ENCODE measurements at regions not wholly inside any gene's neighbourhood (a gene's known extent, or its start where the extent isn't known, plus 50 kb on each side); places are given as distances from the start of the nearest gene placed in this dataset.

GRCh38 chr21:22609802-22610201 is 1611.6 kb downstream of the NCAM2 start:
- no peaks in the 10 kb centered on the region for H3K27me3 ChIP-seq (ENCODE audit: control insufficient read depth in 3 of 3, insufficient read depth in 3 of 3, low read length in 3 of 3)
- H3K36me3 ChIP-seq (ENCODE audit: control insufficient read depth in 3 of 3, insufficient read depth in 2 of 3, low read depth in 1 of 3, low read length in 3 of 3): no peaks in the 10 kb centered on the region
- no peak for FAIRE-seq
- H3K9me3 ChIP-seq (ENCODE audit: control insufficient read depth in 2 of 2, insufficient read depth in 1 of 2, low read depth in 1 of 2, low read length in 1 of 2): no peaks in the 10 kb centered on the region
- no peak overlapping the region for H3K27ac ChIP-seq (ENCODE audit: low read depth in 1 of 3, low read length in 2 of 3)
- H3K4me1 ChIP-seq (ENCODE audit: control insufficient read depth in 3 of 3, insufficient read depth in 2 of 3, low read depth in 1 of 3, low read length in 2 of 3): no peaks in the 10 kb centered on the region
- no peak for DNase-seq
- 80 to 85% (median 83%) methylated on average over 3 of the region's 3 CpGs for WGBS, 3 donors
- H3K4me3 ChIP-seq (ENCODE audit: low read depth in 1 of 3, low read length in 3 of 3): no peak overlapping the region

GRCh38 chr21:22627911-22628310 is 1629.7 kb downstream of the NCAM2 start:
- DNase-seq: peak in 1 of 2 donors; percentile 13
- Histone ChIP-seq H3K4me1 (ENCODE audit: control insufficient read depth in 3 of 3, insufficient read depth in 2 of 3, low read depth in 1 of 3, low read length in 2 of 3) (no peaks in the 10 kb centered on the region), H3K9me3 (ENCODE audit: control insufficient read depth in 2 of 2, insufficient read depth in 1 of 2, low read depth in 1 of 2, low read length in 1 of 2) (no peaks in the 10 kb centered on the region), H3K36me3 (ENCODE audit: control insufficient read depth in 3 of 3, insufficient read depth in 2 of 3, low read depth in 1 of 3, low read length in 3 of 3) (no peaks in the 10 kb centered on the region), H3K27ac (ENCODE audit: low read depth in 1 of 3, low read length in 2 of 3) (no peak overlapping the region), H3K27me3 (ENCODE audit: control insufficient read depth in 3 of 3, insufficient read depth in 3 of 3, low read length in 3 of 3) (no peaks in the 10 kb centered on the region), H3K4me3 (ENCODE audit: low read depth in 1 of 3, low read length in 3 of 3) (no peak overlapping the region)
- 87 to 97% (median 90%) methylated on average over 1 of the region's 1 CpG for WGBS, 3 donors
- FAIRE-seq: no peak

DNA sequence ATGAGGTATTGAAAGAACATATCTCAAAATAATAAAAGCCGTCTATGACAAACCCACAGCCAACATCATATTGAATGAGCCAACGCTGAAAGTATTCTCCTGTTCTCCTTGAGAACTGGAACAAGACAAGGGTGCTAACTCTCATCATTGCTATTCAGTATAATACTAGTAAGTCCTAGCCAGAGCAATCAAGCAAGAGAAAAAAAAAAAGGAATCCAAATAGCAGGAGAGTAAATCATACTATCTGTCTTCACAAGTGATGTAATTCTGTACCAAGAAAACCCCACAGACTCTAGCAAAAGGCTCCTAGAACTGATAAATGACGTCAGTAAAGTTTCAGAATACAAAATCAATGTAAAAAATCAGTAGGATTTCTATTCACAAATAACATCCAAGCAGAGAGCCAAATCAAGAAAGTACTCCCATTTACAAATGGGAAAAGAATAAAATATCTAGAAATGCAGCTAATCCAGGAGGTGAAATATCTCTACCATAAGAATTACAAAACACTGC is 1632.8 kb downstream of the NCAM2 start:
- no peak for FAIRE-seq
- H3K9me3 ChIP-seq (ENCODE audit: control insufficient read depth in 2 of 2, insufficient read depth in 1 of 2, low read depth in 1 of 2, low read length in 1 of 2): no peaks in the 10 kb centered on the region

DNA sequence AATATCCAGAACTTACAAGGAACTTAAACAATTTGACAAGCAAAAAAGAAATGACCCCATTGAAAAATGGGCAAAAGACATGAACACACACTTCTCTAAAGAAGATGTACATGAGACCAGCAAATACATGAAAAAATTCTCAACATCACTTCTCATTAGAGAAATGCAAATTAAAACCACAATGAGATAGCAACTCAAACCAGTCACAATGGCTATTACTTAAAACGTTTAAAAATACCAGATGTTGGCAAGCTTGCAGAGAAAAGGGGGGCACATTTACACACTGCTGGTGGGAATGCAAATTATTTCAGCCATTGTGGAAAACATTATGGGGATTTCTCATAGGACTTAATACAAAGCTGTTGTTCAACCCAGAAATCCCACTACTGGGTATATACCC is 1634.0 kb downstream of the NCAM2 start:
- FAIRE-seq (no peak), DNase-seq (no peak)
- Histone ChIP-seq H3K4me1 (ENCODE audit: control insufficient read depth in 3 of 3, insufficient read depth in 2 of 3, low read depth in 1 of 3, low read length in 2 of 3) (no peaks in the 10 kb centered on the region), H3K27ac (ENCODE audit: low read depth in 1 of 3, low read length in 2 of 3) (no peak overlapping the region), H3K27me3 (ENCODE audit: control insufficient read depth in 3 of 3, insufficient read depth in 3 of 3, low read length in 3 of 3) (no peaks in the 10 kb centered on the region), H3K9me3 (ENCODE audit: control insufficient read depth in 2 of 2, insufficient read depth in 1 of 2, low read depth in 1 of 2, low read length in 1 of 2) (no peaks in the 10 kb centered on the region), H3K36me3 (ENCODE audit: control insufficient read depth in 3 of 3, insufficient read depth in 2 of 3, low read depth in 1 of 3, low read length in 3 of 3) (no peaks in the 10 kb centered on the region), H3K4me3 (ENCODE audit: low read depth in 1 of 3, low read length in 3 of 3) (no peak overlapping the region)
- WGBS, 3 donors: 46 to 57% (median 48%) methylated on average over 1 of the region's 1 CpG

More for the DNA sequence above, 1632.8 kb downstream of the NCAM2 start:
- no peak for DNase-seq
- Histone ChIP-seq H3K27me3 (ENCODE audit: control insufficient read depth in 3 of 3, insufficient read depth in 3 of 3, low read length in 3 of 3) (no peaks in the 10 kb centered on the region), H3K27ac (ENCODE audit: low read depth in 1 of 3, low read length in 2 of 3) (no peak overlapping the region), H3K4me1 (ENCODE audit: control insufficient read depth in 3 of 3, insufficient read depth in 2 of 3, low read depth in 1 of 3, low read length in 2 of 3) (no peaks in the 10 kb centered on the region), H3K36me3 (ENCODE audit: control insufficient read depth in 3 of 3, insufficient read depth in 2 of 3, low read depth in 1 of 3, low read length in 3 of 3) (no peaks in the 10 kb centered on the region), H3K4me3 (ENCODE audit: low read depth in 1 of 3, low read length in 3 of 3) (no peak overlapping the region)
- WGBS, 3 donors: 63 to 84% (median 84%) methylated on average over 3 of the region's 3 CpGs

- WGBS, 3 donors: 86 to 88% (median 87%) methylated on average over 3 of the region's 3 CpGs
- Histone ChIP-seq H3K4me3 (ENCODE audit: low read depth in 1 of 3, low read length in 3 of 3) (no peak overlapping the region), H3K9me3 (ENCODE audit: control insufficient read depth in 2 of 2, insufficient read depth in 1 of 2, low read depth in 1 of 2, low read length in 1 of 2) (no peaks in the 10 kb centered on the region), H3K27me3 (ENCODE audit: control insufficient read depth in 3 of 3, insufficient read depth in 3 of 3, low read length in 3 of 3) (no peaks in the 10 kb centered on the region), H3K27ac (ENCODE audit: low read depth in 1 of 3, low read length in 2 of 3) (no peak overlapping the region), H3K36me3 (ENCODE audit: control insufficient read depth in 3 of 3, insufficient read depth in 2 of 3, low read depth in 1 of 3, low read length in 3 of 3) (no peaks in the 10 kb centered on the region), H3K4me1 (ENCODE audit: control insufficient read depth in 3 of 3, insufficient read depth in 2 of 3, low read depth in 1 of 3, low read length in 2 of 3) (no peaks in the 10 kb centered on the region)
- DNase-seq (no peak), FAIRE-seq (no peak)
Measured at GRCh38 chr21:22649246-22649645, 1651.0 kb downstream of the NCAM2 start.

GRCh38 chr21:22650226-22650625 is 1652.0 kb downstream of the NCAM2 start:
- WGBS, 3 donors: 59 to 84% (median 67%) methylated on average over 1 of the region's 1 CpG
- FAIRE-seq: no peak

GRCh38 chr21:22657781-22658180 is 1659.6 kb downstream of the NCAM2 start:
- no peak for FAIRE-seq
- no peaks in the 10 kb centered on the region for H3K36me3 ChIP-seq (ENCODE audit: control insufficient read depth in 3 of 3, insufficient read depth in 2 of 3, low read depth in 1 of 3, low read length in 3 of 3)
- peaks cover 0 to 4% of the 10 kb centered on the region in 2 donors for H3K9me3 ChIP-seq (ENCODE audit: control insufficient read depth in 2 of 2, insufficient read depth in 1 of 2, low read depth in 1 of 2, low read length in 1 of 2)
- no peaks in the 10 kb centered on the region for H3K27me3 ChIP-seq (ENCODE audit: control insufficient read depth in 3 of 3, insufficient read depth in 3 of 3, low read length in 3 of 3)
- no peak for DNase-seq
- no peaks in the 10 kb centered on the region for H3K4me1 ChIP-seq (ENCODE audit: control insufficient read depth in 3 of 3, insufficient read depth in 2 of 3, low read depth in 1 of 3, low read length in 2 of 3)
- no peak overlapping the region for H3K4me3 ChIP-seq (ENCODE audit: low read depth in 1 of 3, low read length in 3 of 3)
- H3K27ac ChIP-seq (ENCODE audit: low read depth in 1 of 3, low read length in 2 of 3): no peak overlapping the region

More at GRCh38 chr21:22650226-22650625, 1652.0 kb downstream of the NCAM2 start:
- H3K9me3 ChIP-seq (ENCODE audit: control insufficient read depth in 2 of 2, insufficient read depth in 1 of 2, low read depth in 1 of 2, low read length in 1 of 2): no peaks in the 10 kb centered on the region
- H3K36me3 ChIP-seq (ENCODE audit: control insufficient read depth in 3 of 3, insufficient read depth in 2 of 3, low read depth in 1 of 3, low read length in 3 of 3): no peaks in the 10 kb centered on the region
- no peak overlapping the region for H3K27ac ChIP-seq (ENCODE audit: low read depth in 1 of 3, low read length in 2 of 3)
- no peak for DNase-seq
- H3K4me3 ChIP-seq (ENCODE audit: low read depth in 1 of 3, low read length in 3 of 3): no peak overlapping the region
- H3K4me1 ChIP-seq (ENCODE audit: control insufficient read depth in 3 of 3, insufficient read depth in 2 of 3, low read depth in 1 of 3, low read length in 2 of 3): no peaks in the 10 kb centered on the region
- H3K27me3 ChIP-seq (ENCODE audit: control insufficient read depth in 3 of 3, insufficient read depth in 3 of 3, low read length in 3 of 3): no peaks in the 10 kb centered on the region

DNA sequence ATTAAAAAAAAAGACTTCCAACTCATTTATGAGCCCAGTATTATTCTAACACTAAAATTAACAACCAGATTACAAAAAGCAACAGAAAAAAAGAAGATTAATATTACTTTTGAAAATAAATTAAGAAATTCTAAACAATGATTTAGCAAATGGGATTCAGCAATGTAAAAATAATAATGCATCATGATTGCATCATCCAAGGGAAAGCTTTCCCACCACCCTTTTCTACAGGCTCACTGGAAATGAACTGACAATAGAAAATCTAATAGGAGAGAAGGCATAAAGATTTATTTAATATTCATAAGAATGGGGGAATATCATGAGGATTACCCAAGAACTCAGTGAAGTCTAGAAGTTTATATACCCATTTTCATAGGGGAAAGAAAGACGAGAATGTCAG is 1671.9 kb downstream of the NCAM2 start:
- Histone ChIP-seq H3K27me3 (ENCODE audit: control insufficient read depth in 3 of 3, insufficient read depth in 3 of 3, low read length in 3 of 3) (no peaks in the 10 kb centered on the region), H3K9me3 (ENCODE audit: control insufficient read depth in 2 of 2, insufficient read depth in 1 of 2, low read depth in 1 of 2, low read length in 1 of 2) (peaks cover 2 to 9% of the 10 kb centered on the region in 2 donors), H3K36me3 (ENCODE audit: control insufficient read depth in 3 of 3, insufficient read depth in 2 of 3, low read depth in 1 of 3, low read length in 3 of 3) (no peaks in the 10 kb centered on the region), H3K4me3 (ENCODE audit: low read depth in 1 of 3, low read length in 3 of 3) (no peak overlapping the region), H3K27ac (ENCODE audit: low read depth in 1 of 3, low read length in 2 of 3) (no peak overlapping the region), H3K4me1 (ENCODE audit: control insufficient read depth in 3 of 3, insufficient read depth in 2 of 3, low read depth in 1 of 3, low read length in 2 of 3) (no peaks in the 10 kb centered on the region)
- FAIRE-seq: no peak
- DNase-seq: no peak
- WGBS, 3 donors: 64 to 89% (median 84%) methylated on average over 1 of the region's 1 CpG

DNA sequence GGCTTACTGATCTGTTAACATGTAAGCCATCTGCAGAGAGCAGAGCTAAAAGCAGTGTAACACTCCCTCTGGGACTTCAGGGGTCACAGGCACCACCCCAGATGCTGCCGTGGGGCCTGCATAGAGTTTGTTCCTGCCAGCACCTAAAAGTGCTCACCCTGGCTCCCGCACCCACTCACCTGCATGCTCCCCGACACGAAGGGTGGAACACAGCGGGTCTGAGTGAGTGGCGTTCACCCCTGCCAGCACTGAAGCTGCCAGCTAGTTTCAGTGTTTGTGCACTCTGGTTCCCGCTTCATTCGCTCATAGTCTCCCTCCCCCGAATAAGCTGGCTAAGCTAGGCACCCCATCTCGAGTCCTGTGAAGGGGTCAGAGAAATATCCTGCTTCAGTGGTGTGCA is 1681.0 kb downstream of the NCAM2 start:
- no peak overlapping the region for H3K27ac ChIP-seq (ENCODE audit: low read depth in 1 of 3, low read length in 2 of 3)
- FAIRE-seq: no peak
- H3K4me3 ChIP-seq (ENCODE audit: low read depth in 1 of 3, low read length in 3 of 3): no peak overlapping the region
- DNase-seq: no peak
- peaks cover 2 to 6% of the 10 kb centered on the region in 2 donors for H3K9me3 ChIP-seq (ENCODE audit: control insufficient read depth in 2 of 2, insufficient read depth in 1 of 2, low read depth in 1 of 2, low read length in 1 of 2)
- no peaks in the 10 kb centered on the region for H3K27me3 ChIP-seq (ENCODE audit: control insufficient read depth in 3 of 3, insufficient read depth in 3 of 3, low read length in 3 of 3)
- WGBS, 3 donors: 84 to 87% (median 86%) methylated on average over 10 of the region's 10 CpGs
- no peaks in the 10 kb centered on the region for H3K36me3 ChIP-seq (ENCODE audit: control insufficient read depth in 3 of 3, insufficient read depth in 2 of 3, low read depth in 1 of 3, low read length in 3 of 3)
- no peaks in the 10 kb centered on the region for H3K4me1 ChIP-seq (ENCODE audit: control insufficient read depth in 3 of 3, insufficient read depth in 2 of 3, low read depth in 1 of 3, low read length in 2 of 3)

Data from small intestine (tissue), 7 donors.